GM13976 (cell line): ENCODE measurements at regions not wholly inside any gene's neighbourhood (a gene's known extent, or its start where the extent isn't known, plus 50 kb on each side); places are given as distances from the start of the nearest gene placed in this dataset.

Experiments used
- DNase-seq: peaks from one replicate; pipeline ENCODE4 v3.0.0; 2012; ENCODE audit warnings: low spot score
- CTCF ChIP-seq: IDR thresholded peaks from 2 replicates; pipeline ENCODE4 v1.5.1; 2012; ENCODE audit warnings: borderline replicate concordance, mild to moderate bottlenecking; ENCODE audit not compliant: insufficient read depth; ENCODE audit errors: extremely low read depth, missing control alignments, control extremely low read depth
- in situ Hi-C: fragments of 300-500 bp; cut with MboI; formaldehyde crosslinking; loops from one replicate; pipeline ENCODE4 v1.12.0; 2022; ENCODE audit warnings: low sequenced_read_pairs, mixed read lengths, inconsistent platforms; ENCODE audit not compliant: unreplicated experiment

- no peak for TF ChIP-seq CTCF
- DNase-seq, result no peak
- in situ Hi-C loops, result no loop called here
Observed at GRCh38 chr3:72247126-72247525, 462.2 kb upstream of the PROK2 start.

- no peak for DNase-seq
- in situ Hi-C loops, result no loop called here
- TF ChIP-seq CTCF, result no peak
Observed at GRCh38 chr3:72246685-72247084, 461.7 kb upstream of the PROK2 start.

DNA sequence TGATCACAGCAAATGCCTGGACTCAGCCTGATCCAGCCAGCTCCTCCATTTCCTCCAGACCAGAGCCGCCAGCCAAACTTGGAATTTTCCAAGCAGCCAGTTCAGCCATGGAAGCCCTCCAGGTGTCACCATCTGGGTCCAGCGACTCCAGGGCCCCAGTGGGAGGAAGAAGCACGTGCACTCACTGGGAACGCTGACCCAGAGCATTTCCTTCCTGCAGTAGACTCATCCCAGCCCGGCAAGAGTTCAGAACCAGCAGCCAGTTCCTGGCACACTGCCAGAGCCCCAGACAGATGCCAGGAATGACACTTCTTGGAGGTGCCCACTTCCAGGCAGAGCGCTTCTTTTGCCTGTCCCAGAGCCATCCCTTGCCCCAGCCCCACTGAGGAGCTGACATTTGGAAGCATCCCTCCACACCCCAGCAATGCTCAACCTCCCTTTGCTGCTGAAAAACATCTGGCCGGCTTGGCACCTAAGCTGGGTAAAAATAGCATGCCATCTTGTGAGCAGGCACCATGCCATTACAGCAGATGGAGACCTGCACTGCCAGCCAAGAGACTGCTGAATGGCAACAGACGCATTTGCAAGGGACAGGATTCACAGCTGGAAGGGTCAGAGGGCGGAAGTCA, 460.3 kb upstream of the PROK2 start:
- no peak for TF ChIP-seq CTCF
- DNase-seq, result no peak
- in situ Hi-C loops, result no loop called here

DNA sequence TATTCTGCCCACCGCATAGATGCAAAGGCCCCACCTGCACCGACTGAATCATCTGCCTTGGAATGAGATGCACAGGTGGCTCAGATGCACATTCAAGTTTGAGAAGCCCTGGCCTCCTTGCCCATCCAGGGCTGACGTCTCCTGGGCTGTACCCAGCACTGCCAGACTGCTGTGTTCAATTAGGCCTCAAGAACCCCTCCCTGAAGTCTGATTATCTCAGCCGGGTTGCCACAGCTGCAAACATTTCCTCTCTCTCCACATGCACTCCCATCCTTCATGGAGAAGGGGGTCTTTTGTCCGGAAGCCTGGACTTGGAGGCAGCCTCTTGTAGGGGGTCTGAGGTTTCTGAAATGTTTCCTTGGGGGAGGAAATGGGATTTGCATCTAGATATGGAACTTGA, 459.4 kb upstream of the PROK2 start:
- in situ Hi-C loops, result no loop called here
- TF ChIP-seq CTCF, result no peak
- no peak for DNase-seq

GRCh38 chr3:72242326-72242725, 457.4 kb upstream of the PROK2 start:
- no peak for DNase-seq
- in situ Hi-C loops, result no loop called here
- TF ChIP-seq CTCF, result no peak

DNA sequence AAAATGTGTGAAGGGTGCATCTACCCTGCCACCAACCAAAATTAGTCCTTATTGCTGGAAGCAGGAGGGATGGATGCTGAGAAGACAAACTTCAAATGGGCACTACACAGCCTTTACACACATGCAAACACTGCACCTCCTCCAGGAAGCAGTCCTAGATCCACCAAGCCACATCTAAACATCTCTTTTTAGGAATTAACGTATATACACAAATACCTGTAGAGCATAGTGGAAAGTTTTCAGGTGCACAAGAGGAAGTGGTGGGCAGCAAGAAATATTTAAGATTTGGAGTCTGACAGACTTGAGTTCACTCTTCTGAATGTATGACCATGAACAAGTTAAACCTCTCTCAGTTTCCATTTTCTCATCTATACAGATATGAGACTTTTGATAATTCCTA, 456.6 kb upstream of the PROK2 start:
- DNase-seq, result no peak
- in situ Hi-C loops, result no loop called here
- no peak for TF ChIP-seq CTCF
